SJSA1 (cell line): ENCODE measurements at regions not wholly inside any gene's neighbourhood (a gene's known extent, or its start where the extent isn't known, plus 50 kb on each side); places are given as distances from the start of the nearest gene placed in this dataset.

Source experiments
- DNase-seq, 2 experiments: peaks; one replicate each; pipeline ENCODE4 v3.0.0-alpha.2; 2015 to 2020; ENCODE audit warnings: low spot score in 2 of 2, low read depth in 1 of 2
- H3K27ac ChIP-seq: fragments of 250-450 bp; sonication (Bioruptor Pico); 2 replicates; pipeline ENCODE4 v1.5.1; 2020; ENCODE audit warnings: mild to moderate bottlenecking, moderate library complexity
- H3K27me3 ChIP-seq: fragments of 250-450 bp; sonication (Bioruptor Pico); replicated peaks from 2 replicates; pipeline ENCODE4 v1.5.1; 2020; ENCODE audit warnings: mild to moderate bottlenecking, moderate library complexity
- H3K36me3 ChIP-seq: fragments of 250-450 bp; sonication (Bioruptor Pico); 2 replicates; pipeline ENCODE4 v1.5.1; 2020; ENCODE audit warnings: mild to moderate bottlenecking
- H3K4me1 ChIP-seq: fragments of 250-450 bp; sonication (Bioruptor Pico); replicated peaks from 2 replicates; pipeline ENCODE4 v1.6.1; 2021; ENCODE audit warnings: mild to moderate bottlenecking
- H3K4me3 ChIP-seq: fragments of 250-450 bp; sonication (Bioruptor Pico); 2 replicates; pipeline ENCODE4 v1.5.1; 2020; ENCODE audit warnings: mild to moderate bottlenecking
- H3K9me3 ChIP-seq: fragments of 250-450 bp; sonication (Bioruptor Pico); replicated peaks from 2 replicates; pipeline ENCODE4 v1.5.1; 2020; ENCODE audit warnings: mild to moderate bottlenecking

DNA sequence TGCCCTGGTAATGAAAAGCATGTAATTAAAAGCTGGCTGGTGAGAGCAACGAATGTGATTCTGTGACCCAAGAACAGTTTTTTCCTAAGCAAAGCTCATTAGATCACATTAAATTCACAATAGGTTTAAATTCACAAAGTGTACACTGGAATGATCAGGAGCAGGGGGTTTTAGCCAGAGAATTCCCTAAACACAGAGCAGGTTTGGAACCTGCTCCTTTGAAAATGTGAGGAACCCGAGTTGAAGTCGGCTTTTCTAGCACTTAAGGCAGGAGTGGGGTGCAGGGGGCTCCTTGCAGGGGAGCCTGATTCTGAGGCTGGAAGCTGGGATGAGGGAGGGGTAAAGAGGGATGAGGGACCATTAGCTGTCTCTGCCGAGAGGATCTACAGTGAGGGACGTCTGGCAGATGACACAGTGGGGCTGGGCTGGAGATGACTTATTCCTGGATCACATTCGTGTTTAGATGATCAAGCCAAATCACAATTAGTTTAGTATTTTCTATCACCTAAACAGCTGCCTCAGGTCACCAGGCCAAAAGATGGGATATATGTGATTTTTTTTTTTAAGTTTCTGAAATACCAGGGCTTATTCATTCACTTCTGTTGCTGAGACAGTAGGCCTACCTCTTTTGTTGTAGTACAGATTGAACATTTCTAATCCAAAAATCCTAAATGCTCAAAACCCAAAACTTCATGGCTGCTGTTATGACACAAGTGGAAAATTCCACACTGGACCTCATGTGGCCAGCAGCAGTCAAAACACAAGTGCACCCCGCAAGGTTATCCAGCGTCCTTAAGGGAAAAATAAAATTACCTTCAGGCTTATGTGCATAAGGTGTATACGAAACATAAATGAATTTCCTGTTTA, 93.1 kb upstream of the HIVEP1 start:
- no peak for DNase-seq
- Histone ChIP-seq H3K4me1 (peaks cover 29% of the 10 kb centered on the region), H3K4me3 (no peak overlapping the region), H3K27me3 (no peaks in the 10 kb centered on the region), H3K27ac (peak overlapping the region; percentile 43), H3K9me3 (no peaks in the 10 kb centered on the region), H3K36me3 (no peaks in the 10 kb centered on the region)

DNA sequence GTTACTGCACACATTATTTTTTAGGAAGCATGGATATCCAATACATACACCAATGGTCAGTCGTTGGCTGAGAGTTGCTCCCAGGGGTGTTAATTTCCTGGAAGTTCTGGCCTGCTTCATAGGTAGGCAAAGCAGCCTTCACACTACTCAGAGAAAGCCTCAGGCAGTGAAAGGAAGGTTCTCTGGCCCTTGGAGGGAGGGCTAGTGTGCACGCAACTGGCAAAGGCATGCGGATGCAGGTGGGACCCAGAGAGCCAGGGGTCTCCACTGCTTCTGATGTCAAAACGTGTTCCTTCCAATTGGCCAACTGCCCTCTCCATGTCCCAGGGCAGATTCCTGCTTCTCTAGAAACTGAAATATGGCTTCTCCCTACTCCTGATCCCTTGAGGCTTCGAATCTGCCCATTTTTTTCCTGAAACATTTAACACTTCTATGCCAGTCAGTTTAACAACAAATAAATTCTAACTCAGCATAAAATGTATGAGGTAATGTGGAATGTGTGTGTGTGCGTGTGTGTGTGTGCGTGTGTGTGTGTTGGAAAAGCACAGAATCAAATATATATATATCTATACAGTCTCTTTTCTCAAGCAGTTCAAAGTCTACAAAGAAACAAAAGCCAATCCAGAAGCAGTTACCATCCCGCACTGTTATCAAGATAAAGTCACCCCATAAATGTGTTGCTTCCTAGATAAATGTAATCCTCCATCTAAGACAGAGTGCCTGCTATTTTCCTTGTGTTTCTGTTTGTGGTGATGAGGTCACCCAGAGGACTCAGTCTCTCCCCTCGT, 94.0 kb upstream of the HIVEP1 start:
- Histone ChIP-seq H3K9me3 (no peaks in the 10 kb centered on the region), H3K4me3 (no peak overlapping the region), H3K4me1 (peaks cover 29% of the 10 kb centered on the region), H3K27ac (peak overlapping the region; percentile 43), H3K27me3 (no peaks in the 10 kb centered on the region), H3K36me3 (no peaks in the 10 kb centered on the region)
- DNase-seq: peak in 1 of 2 experiments; percentile 48

DNA sequence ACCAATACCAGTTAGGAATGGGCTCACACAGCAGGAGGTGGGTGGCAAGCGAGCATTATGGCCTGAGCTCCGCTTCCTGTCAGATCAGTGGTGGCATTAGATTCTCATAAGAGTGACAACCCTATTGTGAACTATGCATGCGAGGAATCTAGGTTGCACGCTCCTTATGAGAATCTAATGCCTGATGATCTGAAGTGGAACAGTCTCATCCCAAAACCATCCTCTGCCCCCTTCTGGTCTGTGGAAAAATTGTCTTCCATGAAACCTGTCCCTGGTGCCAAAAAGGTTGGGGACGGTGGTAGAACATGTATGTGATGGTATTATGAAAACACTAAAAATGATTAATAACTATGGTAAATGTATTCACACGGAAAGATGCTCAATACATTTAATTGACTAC, 99.7 kb upstream of the HIVEP1 start:
- H3K9me3 ChIP-seq: no peaks in the 10 kb centered on the region; the same call in 1 of the 2 replicates
- H3K27me3 ChIP-seq: no peaks in the 10 kb centered on the region
- no peak overlapping the region for H3K4me3 ChIP-seq
- peaks cover 9% of the 10 kb centered on the region for H3K4me1 ChIP-seq
- H3K36me3 ChIP-seq: no peaks in the 10 kb centered on the region
- no peak for DNase-seq
- no peak overlapping the region for H3K27ac ChIP-seq

DNA sequence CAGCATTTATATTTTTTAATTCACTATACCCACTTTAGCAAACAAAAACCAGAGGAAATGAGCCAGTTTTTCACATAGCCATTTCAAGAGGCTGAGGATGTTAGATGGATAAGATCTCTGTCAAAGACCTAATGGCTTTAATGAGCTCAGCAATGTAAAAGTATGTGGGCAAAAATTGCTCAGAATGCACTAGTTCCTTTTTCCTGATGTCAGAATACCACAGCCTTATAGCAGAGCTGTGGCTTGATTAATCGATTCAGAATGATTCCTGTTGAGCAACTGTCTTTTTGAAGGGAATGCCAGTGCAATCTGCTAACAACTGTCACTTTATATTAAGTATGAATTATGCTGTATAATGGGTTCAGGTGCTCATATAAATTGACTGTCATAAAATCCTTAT, 100.6 kb upstream of the HIVEP1 start:
- Histone ChIP-seq H3K4me1 (peaks cover 9% of the 10 kb centered on the region), H3K27ac (no peak overlapping the region), H3K36me3 (no peaks in the 10 kb centered on the region), H3K27me3 (no peaks in the 10 kb centered on the region), H3K9me3 (no peaks in the 10 kb centered on the region; the same call in 1 of the 2 replicates), H3K4me3 (no peak overlapping the region)
- DNase-seq: no peak

DNA sequence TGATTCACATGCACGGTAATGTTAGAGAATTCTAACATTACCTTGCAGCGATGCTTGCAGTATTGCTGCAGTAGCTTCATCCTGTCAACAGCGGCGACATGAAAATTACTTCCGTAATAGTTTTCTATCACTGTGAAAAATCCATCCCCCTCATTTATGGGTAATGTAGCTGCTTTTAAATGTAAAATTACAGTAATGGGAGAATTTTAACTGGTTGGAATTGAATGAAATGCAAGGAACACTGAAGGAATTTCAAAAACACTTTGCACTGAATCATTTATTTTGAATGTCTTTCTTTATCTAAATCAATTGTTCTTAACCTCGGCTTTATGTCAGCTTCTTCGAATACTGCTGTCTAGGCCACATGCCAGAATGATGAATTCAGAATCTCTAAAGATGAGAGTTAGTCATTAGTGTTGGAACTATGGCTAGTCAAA, 102.4 kb upstream of the HIVEP1 start:
- peak in 1 of 2 experiments; percentile 21 for DNase-seq
- no peaks in the 10 kb centered on the region; the same call in 1 of the 2 replicates for H3K9me3 ChIP-seq
- no peak overlapping the region for H3K4me3 ChIP-seq
- H3K4me1 ChIP-seq: peaks cover 9% of the 10 kb centered on the region
- no peaks in the 10 kb centered on the region for H3K36me3 ChIP-seq
- H3K27me3 ChIP-seq: no peaks in the 10 kb centered on the region
- H3K27ac ChIP-seq: no peak overlapping the region

DNA sequence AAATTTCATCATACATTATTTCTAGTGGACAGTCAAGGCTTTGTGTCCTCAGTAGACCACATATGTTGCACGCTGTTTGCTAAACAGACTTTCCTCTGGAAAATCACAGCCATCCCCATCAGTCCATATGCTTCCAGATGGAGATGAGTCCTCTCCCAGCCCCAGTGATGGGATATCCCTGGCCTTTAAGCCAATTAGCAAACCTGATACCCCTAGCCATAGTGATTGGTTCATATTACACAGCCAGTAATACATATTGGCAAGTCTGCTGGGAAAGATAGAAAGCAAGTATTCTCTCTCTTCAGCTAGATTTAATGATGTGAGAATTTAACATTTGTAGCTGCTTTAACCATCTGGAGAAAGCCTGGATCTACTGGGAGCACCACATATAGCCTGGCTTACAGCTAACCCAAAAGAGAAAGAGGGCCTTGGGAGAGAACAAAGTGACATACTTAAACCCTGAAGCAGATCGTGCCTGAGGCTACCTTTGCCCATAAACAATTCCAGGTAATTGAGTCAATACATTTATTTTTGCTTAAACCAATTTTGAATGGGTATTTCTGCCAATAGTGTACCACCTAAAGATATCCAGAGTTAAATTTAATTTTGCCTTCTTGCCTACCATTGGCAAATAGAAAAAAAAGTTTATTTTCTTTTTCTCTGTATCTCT, 103.5 kb upstream of the HIVEP1 start:
- Histone ChIP-seq H3K9me3 (no peaks in the 10 kb centered on the region; the same call in 1 of the 2 replicates), H3K4me1 (peaks cover 9% of the 10 kb centered on the region), H3K27ac (no peak overlapping the region), H3K27me3 (no peaks in the 10 kb centered on the region; the same call in 1 of the 2 replicates), H3K4me3 (no peak overlapping the region), H3K36me3 (no peaks in the 10 kb centered on the region)
- DNase-seq: no peak

DNA sequence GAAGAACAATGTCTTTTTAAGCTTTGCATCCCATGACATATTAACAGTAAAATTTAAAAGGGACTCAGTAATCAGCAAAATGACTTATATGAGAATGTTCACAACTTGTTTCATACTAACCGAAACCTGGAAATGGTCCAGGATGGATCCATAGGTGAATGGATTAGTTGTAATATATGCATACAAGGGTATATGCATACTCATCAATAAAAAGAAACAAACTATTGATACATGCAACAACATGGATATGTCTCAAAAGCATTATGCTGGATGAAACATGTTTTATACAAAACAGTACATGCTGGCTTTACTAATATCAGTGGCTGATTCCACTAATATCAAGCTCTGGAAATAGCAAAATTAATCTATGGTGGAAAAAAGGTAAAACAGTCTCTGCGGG, 108.5 kb upstream of the HIVEP1 start:
- DNase-seq: no peak
- no peaks in the 10 kb centered on the region for H3K9me3 ChIP-seq

DNA sequence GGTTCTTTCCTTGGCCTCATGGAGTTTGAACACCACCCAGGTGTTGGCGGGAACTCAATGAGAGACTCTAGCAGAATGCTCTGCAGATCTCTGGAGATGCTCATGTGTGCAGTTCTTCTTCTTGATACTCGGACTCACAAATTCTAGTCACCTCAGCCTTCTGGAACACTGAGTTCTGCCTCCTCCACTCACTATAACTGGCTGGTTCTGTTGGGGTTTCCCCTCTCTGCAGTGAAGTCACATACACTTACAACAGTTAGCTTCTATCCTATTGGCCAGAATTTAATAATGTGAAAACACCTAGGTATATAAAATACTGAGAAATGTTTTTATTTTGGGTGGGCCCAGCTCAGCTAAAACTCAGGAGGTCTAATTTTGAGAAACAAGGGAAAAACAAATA, 109.6 kb upstream of the HIVEP1 start:
- DNase-seq: no peak
- no peaks in the 10 kb centered on the region; the same call in 1 of the 2 replicates for H3K27me3 ChIP-seq
- no peaks in the 10 kb centered on the region for H3K36me3 ChIP-seq
- H3K27ac ChIP-seq: no peak overlapping the region
- no peak overlapping the region for H3K4me3 ChIP-seq
- H3K9me3 ChIP-seq: no peaks in the 10 kb centered on the region
- no peaks in the 10 kb centered on the region for H3K4me1 ChIP-seq

More for the DNA sequence above, 108.5 kb upstream of the HIVEP1 start:
- Histone ChIP-seq H3K4me3 (no peak overlapping the region), H3K4me1 (no peaks in the 10 kb centered on the region), H3K36me3 (no peaks in the 10 kb centered on the region), H3K27ac (no peak overlapping the region), H3K27me3 (no peaks in the 10 kb centered on the region; the same call in 1 of the 2 replicates)

DNA sequence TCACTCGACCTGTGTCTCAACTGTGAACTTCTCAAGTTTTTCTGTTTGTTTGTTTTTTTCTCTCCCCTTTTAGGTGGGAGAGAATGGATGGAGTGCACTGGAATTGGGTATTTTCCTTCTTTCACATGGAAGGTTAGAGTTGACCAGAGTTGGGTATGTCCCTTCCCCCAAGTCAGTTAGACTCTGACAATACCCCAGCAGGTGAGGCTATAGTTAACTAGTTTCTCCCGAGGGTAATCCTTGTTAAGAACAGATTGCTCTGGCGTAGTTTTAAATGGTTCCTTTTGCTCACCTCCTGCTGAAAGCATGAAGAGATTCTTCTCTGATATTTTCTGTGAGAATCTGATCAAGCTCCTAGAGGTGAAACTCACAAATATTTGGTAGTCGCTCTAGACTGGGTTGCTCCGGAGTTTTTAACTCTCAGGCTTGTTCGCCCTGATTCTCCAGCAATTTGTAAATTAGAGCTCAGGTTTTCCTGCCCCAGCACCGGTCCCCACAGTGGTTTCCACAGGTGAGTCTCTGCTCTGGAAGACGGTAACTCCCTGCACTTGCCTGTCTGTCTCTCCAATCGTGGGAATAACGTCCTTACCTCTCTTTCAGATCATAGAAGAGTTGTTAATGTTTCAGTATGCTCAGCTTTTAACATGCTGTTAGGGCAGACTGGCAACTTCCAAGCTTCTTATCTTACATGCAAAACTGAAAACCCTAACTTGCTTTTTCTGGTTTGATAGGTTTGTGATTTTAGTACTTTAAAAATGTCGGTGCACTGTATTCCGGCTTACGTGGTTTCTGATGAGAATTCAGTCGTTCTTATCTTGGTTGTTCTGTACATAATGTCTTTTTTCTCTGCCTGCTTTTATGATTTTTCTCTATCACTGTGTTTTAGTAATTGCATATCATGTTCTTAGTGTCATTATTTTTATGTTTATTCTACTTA, 111.2 kb upstream of the HIVEP1 start:
- no peaks in the 10 kb centered on the region; the same call in 1 of the 2 replicates for H3K27me3 ChIP-seq
- no peak overlapping the region for H3K27ac ChIP-seq
- no peak for DNase-seq
- no peak overlapping the region for H3K4me3 ChIP-seq
- no peaks in the 10 kb centered on the region for H3K9me3 ChIP-seq
- H3K36me3 ChIP-seq: no peaks in the 10 kb centered on the region
- no peaks in the 10 kb centered on the region for H3K4me1 ChIP-seq

DNA sequence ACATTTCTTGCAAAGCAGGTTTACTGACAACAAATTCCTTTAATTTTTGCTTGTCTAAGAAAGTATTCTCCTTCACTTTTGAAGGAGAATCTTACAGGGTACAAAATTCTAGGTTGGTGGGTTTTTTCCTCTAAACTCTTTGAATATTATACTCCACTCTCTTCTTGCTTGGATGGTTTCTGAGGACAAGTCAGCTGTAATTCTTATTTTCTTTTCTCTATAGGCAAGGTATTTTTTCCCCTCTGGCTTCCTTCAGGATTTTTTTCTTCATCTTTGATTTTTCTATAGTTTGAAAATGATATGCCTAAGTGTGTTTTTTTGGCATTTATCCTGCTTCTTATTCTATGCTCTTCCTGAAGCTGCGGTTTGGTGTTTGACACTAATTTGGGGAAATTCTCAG, 112.5 kb upstream of the HIVEP1 start:
- Histone ChIP-seq H3K36me3 (no peaks in the 10 kb centered on the region), H3K27ac (no peak overlapping the region), H3K27me3 (no peaks in the 10 kb centered on the region; the same call in 1 of the 2 replicates), H3K9me3 (no peaks in the 10 kb centered on the region), H3K4me1 (no peaks in the 10 kb centered on the region), H3K4me3 (no peak overlapping the region)
- no peak for DNase-seq

DNA sequence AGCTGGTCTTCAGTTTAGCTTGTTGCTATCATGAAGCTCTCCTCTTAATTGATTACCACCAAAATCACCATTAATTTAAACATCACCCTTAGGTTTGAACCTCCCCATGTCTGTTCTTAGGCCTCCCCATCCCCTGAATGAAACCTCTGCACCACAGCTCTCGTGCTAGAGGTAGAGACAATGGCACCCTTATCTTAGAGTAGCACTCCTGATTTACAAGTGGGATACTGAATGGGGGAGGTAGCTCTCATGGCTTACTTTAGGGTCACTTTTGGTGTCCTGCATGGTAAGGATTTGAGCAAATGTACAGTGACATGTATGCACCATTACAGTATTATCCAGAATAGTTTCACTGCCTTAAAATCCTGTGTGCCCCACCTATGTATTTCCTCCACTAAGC, 115.6 kb upstream of the ADTRP start:
- Histone ChIP-seq H3K36me3 (no peaks in the 10 kb centered on the region), H3K9me3 (no peaks in the 10 kb centered on the region), H3K27ac (no peak overlapping the region), H3K4me1 (no peaks in the 10 kb centered on the region), H3K4me3 (no peak overlapping the region), H3K27me3 (no peaks in the 10 kb centered on the region)
- no peak for DNase-seq

DNA sequence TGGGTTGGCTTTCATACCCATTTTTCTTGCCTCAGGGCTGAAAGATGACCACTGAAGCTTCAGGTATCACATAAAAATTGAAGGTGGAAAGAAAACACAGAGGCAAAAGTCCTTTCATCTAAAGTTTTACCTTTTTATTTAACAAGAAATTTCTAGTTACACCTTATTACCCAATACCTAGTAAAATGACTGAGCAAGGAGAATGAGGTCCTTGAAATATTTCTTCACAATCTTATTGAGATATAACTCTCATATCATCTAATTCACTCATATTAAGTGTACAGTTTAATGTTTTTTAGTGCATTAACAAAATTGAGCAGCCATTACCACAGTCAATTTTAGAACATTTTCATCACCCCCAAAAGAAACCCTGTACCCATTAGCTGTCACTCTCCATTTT, 112.9 kb upstream of the ADTRP start:
- Histone ChIP-seq H3K4me1 (no peaks in the 10 kb centered on the region), H3K4me3 (no peak overlapping the region), H3K27ac (no peak overlapping the region), H3K27me3 (no peaks in the 10 kb centered on the region), H3K9me3 (no peaks in the 10 kb centered on the region), H3K36me3 (no peaks in the 10 kb centered on the region)
- DNase-seq: no peak

DNA sequence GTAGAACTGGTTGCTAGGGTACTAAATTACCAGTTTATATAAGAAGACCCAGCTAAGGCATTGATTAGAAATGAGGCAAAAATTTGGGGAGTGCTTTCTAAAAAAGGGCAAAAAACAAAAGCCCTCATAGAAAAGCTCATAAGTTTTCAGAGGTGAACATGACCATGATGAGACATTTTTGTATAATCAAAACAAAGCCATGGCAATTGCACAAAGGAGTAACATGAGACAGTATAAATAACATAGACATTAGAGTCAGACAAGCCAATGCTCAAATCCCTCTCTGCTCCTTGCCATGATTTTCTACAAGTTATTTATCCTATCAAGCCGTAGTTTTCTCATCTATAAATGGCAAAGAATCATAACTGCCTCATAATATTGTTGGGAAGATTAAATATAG, 112.2 kb upstream of the ADTRP start:
- Histone ChIP-seq H3K27ac (no peak overlapping the region), H3K4me1 (no peaks in the 10 kb centered on the region), H3K27me3 (no peaks in the 10 kb centered on the region), H3K9me3 (no peaks in the 10 kb centered on the region), H3K4me3 (no peak overlapping the region), H3K36me3 (no peaks in the 10 kb centered on the region)
- DNase-seq: no peak
